NCI-H128 (cell line): ENCODE measurements at regions not wholly inside any gene's neighbourhood (a gene's known extent, or its start where the extent isn't known, plus 50 kb on each side); places are given as distances from the start of the nearest gene placed in this dataset.

ENCODE experiments used
- DNase-seq: peaks from one replicate; lab custom pipeline; 2025; ENCODE audit not compliant: unreplicated experiment; lab: John Stamatoyannopoulos, UW

DNA sequence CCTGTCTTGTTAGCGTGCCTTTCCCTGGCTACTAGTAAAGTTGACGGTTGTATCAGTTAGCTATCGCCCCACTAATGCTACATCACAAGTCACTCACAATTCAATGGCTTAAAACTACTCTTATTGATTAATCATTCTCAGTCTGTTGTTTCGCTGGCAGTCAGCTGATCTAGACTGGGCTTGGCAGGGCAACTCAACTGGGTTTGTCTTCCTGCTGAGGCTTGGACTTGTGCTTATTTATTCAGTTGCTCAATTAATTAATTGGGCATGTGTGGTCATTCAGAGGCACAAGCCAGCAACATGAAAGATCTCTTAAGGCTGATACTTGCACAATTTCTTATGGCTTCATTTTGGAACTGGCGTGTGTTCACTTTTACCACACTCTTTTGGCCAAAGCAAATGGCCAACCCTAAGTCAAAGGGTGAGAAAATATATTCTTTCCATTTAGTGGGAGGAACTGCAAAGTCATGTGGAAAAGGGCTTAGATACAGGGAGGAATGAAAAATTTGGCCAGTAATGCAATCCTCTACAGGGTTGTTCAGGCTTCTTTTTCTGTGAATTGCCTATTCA is 333.5 kb downstream of the GPR37 start:
- no peak for DNase-seq

DNA sequence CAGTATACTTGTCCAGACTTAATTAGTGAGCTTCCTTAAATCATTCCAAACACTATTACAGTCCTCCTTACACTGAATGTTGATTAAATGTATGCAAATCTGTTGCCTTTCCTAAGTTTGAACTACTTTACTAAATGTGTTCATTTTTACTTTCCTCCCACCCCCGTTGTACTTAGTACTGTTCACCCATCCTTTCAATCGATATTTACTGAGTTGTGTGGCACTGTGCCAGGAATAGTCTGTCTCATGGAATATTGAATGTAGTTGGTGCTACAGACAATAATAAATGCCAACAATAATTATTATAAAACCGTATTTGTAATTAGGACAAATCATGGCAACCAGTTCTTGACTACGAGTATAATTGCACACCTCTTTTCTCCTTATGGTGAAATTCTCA is 335.7 kb downstream of the GPR37 start:
- no peak for DNase-seq

DNA sequence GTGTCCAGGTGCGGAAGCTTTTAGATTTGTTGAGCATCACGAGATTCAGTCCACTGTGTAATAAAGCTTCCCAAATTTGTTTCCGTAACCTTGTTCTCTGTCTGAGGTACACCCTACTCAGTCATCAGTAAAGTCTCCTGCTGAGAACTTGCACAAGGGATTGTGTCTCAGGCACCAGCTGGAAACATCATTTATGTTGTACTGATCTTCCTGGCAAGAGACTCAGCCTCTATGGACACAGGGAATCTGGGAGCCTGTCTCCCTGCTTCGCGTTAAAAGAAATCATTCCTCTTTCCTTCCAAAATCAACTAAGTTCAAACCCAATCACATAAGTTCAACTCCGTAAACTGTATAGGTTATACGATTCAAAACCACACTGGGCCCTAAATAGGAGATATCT is 336.8 kb downstream of the GPR37 start:
- DNase-seq: no peak

DNA sequence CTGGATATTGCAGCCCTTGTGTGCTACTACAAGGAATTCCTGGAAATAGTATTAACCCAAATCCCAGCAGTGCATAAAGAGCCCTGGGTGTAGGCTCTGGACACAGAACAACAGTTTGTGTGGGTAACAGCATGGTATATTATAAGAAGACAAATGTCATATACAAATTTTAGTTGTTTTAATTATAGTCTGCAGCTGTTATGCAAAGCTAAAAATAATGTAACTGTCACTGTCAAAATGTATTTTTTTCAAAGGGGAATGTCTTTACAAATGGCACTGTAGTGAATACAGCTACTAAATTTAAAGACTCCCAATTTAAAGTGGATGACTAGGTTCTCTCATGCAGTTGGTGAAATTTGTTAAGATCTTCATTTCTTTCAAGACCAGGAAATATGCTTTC is 339.0 kb downstream of the GPR37 start:
- no peak for DNase-seq

DNA sequence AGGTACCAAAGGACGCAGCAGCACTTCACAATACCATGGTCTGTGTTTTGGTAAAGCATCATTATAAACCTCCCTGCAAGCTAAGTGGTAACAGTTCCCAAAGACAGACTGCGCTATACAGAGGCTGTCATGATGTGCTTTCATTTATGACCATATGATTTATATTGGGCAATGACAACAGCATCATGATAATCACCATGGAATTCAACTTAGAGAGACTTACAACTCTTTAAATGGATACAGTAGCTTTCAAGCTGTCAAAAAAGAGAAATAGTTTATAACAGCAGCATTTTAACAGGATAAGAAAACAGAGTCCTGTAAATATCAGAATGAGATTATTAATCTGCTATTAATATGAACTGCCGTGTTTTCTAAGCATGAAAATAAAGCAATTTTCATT is 341.7 kb downstream of the GPR37 start:
- no peak for DNase-seq

DNA sequence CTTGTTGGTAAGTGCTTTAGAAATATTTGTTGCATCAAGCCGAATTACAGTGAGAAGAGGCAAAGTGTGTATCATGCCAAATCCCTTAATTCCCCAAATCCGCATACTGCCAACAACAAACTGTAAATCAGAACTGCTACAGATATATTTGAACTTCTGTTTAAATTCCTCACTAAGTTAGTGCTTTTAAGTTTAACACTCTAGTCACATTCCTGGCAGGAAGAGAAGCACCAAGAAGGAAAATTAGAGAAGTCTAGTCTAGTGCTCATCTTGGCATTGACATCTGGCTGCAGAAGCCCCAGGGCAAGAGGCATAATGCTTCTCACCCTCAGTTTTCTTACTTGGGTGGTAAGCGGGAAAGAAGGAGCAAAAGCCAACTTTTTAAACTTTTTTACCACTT is 343.5 kb downstream of the GPR37 start:
- no peak for DNase-seq

DNA sequence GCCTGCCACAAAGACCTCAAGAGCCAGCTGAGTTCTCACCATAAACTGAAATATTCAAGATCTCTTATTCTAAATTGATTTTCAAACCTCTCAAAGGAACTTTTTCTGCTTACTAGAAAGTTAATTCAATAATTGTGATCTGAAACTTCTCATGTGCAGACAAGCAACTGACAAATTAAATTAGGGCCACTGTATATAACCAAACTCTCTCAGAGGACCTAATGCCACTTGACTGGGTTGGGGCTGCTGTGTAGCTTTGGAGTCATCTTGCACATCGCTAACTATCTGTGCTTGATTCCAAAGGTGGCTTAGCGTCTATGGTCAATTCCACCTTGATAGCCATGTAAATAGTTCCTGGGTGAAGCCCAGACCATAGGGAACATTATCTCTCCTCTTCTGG is 345.2 kb downstream of the GPR37 start:
- DNase-seq: no peak

DNA sequence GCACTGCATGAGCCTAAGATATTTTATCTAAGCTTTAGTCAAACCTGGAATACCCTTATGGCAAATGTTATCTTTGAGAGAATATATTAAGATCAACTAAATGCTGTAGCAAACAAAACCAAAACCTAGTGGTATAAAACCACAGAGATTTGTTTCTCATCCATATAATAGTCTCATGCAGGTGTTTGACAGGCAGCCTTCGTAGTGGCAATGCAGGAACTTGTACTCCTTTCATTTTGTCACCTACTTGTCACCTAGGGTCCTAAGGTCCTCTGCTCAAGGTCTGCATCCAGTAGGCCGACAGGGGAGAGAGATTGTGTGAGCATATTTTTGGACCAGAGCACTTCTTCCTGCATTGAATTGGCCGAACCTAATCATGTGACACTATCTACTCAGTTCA is 352.6 kb downstream of the GPR37 start:
- DNase-seq: no peak

DNA sequence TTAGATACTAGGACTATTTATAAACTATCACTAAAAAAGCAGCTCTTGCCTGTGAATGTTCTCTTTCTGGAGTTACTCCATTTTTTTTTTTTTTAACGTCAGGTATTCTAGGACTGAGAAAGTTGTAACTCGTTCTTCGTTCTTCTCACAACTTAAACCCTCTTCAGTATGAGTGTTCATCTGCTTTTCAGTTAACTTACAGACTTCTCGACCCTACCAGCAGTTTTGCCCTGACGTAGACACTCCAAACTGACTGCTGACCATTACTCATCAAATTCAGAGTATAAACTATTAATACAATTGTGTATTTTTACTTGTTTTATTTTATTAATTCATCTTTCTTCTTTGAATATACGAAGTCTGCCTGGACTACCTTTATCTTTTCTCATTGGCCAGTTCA is 353.1 kb downstream of the GPR37 start:
- no peak for DNase-seq

DNA sequence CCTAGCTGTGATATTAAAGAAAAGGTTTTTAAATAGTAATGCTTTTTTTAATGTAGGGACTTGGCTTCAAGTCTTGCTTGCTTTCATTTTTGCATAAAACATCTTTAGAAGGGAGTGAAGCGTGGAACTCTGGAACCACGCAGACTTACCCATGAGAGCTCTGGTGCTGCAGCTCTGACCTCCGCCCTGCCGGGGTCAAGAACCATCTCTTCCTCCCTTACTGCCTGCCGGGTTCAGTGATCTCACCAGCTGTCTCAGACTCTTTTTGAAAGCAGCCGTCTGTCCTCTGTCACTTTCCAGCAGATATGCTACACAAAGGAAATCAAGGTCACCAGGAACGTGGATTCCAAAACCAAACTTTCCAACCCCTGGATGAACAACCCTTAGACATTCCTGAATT is 353.8 kb downstream of the GPR37 start:
- no peak for DNase-seq

DNA sequence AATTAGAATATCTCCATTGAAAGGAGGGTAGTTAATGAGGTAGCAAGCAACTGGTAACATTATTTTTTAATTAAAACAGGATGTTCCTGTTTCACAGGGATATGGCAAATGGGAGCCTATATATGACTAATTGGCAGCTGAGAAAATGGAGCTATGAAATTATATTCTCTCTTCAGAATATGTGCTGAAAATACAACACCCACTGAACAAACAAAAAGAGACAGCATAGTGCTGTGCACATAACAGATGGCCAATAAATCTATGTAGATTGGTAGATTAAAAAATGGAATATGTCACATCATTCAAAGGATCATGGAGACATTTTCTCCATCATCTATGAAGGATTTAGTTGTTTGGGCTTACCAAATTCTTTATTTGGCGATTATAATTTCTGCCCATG is 362.0 kb downstream of the GPR37 start:
- no peak for DNase-seq

DNA sequence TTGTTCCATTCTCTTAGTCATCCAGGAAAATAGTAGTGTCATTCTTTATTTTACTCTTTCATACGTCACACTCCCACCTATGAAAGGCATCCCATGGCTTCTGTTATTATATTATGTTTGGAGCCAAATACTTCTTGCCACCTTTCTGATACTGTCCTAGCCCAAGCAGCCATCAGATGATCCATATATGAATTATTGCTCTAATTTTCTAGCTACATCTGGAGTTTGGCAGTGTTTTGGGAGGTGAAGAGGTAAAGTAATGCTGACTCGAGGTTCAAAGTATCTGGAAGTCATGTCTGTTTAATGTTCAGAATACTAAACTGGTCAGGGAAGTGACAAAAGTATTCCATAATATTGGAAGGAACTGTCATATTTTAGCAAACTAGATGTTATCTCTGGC is 362.5 kb downstream of the GPR37 start:
- no peak for DNase-seq

DNA sequence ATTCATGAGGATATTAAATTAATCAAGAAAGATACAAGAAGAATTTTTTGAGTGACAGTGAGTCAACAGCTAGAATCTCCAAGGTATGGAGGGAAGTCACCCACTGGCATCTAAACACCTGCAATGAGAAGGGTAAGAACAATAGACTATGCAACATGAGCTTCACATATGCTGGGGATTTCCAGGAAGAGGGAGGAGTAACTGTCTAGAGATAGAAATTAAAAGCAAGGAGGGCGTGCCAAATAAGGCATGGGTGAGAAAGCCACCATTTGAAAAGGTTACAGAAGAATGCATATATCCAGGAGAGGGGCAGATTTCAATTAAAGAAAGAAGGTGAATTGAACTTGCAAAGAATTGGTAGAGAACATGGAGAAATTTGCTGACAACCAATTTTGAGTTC is 365.7 kb downstream of the GPR37 start:
- DNase-seq: no peak

DNA sequence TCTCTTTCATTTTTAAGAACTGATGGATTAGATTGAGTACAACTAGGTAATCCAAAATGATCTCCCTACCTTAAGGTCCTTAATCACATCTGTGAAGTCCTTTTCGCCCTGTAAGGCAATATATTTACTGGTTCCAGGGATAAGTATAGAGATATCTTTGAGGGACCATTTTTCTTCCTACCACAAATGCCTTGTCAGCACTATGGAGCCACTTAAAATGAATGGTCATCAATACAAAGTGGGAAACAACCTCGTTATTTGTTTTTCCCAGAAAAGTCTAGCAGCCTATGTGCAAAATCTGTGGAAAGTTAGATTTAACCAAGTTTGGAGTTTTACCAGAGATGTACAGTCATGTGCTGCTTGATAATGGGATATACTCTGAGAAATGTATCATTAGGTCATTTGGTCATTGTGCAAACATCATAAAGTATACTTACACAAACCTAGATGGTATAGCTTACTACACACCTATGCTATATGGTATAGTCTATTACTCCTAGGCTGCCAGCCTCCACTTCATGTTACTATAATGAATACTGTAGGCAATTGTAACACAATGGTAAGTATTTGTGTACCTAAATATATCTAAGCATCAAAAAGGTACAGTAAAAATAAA is 366.2 kb upstream of the TMEM229A start:
- no peak for DNase-seq

DNA sequence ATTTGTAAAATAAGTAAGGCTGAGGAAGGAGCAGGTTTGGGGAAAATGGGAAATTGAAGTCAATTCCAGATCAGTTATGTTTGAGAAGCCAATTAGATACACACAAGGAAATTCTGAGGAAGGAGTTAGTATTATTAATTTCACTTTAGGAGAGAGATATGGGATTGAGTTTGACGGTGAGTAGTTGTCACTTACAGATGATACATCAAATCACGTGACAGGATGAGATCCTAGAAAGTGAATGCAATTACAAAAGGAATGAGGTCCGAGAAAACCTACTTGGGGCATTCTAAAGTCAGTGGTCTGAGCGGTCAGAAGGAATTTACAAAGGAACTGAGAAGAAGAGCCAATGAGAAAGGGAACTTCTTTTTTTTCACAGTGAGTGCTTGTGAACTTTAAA is 364.3 kb upstream of the TMEM229A start:
- DNase-seq: no peak

DNA sequence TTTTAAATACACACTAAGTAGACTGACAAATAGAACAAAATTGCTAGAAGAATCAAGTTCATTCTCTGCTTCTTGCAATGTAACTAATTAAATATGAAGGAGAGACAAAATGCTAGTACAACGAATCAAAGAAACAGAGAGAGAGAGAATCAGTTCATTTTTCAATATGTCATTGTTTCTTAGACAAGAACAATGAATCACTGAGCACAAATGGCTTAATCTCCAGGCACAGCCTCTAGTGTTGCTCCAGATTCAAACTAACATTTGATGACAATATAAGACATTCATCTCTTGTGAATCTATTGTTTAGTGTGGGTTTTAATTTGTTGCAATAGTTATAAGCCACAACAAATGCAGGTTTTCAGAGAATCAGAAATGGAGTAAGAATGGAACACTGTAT is 357.4 kb upstream of the TMEM229A start:
- no peak for DNase-seq

DNA sequence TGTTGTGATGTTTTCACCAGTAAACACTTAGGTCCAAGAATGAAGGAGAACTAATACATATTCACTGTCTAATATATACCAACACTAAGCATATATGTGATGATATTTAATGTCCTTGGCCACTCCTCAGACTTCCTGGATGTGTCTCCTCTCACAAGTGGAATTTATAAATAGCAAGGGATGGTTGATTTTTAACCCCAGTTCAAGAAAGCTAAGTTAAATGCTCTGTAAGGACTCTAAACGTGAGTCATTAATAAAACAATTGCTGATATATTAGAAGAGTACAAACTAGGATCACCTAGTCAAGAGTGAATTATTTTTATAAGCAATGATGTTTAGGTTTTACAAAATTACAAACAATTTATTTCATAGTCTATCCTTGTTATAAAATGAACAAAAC is 355.9 kb upstream of the TMEM229A start:
- DNase-seq: no peak

DNA sequence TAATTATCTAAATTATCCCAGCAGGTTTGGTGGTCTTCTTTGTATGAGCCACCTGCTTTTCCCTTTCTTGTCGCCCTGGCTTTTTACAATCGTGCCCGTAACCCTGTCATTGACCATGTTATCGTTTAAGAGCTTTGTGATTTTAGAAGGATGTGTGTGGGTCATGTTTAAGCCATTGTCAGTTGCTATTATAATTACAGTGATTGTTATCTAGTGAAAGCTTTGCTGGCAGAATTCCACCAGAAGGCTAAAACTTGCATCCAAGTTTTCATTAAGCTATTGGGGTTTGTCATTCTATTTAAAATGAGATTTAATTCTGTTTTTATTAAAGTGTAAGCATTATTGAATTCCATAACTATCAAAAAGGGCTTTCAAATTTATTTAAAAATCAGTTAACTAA is 354.2 kb upstream of the TMEM229A start:
- DNase-seq: no peak

DNA sequence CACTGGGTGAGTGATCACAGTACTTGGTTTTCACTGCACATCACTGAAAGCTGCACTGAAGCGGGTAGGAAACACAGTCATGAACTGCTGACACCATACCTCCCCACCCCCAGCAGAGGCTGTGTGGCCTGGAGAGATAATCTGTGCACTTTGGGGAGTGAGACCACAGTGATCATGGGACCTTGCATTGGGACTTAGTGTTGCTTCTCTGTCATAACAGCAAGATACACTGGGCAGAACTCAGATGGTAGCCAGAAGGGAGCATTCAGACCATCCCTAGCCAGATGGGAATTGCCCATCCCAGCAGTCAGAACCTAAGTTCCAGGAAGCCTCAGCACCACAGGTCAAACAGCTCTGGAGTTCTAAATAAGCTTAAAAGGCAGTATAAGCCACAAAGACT is 346.4 kb upstream of the TMEM229A start:
- DNase-seq: no peak

DNA sequence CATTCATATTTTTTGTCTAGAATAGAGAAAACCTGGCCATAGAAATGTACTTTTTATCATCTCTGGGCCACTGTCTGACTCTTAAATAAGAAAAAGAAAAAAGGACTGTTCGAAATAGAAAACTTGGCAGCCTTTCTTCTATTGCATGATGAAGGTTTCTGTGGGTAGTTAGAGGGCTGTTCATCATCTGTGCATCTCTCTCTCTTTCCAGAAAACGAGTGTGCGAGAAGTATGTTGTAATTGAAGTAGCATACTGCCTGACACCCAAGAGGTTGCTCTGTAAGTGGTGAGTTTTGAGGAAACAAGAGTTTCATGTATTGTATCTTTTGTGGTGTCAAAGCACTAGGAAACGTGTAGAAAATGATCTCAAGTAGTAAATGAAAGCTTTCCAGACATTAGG is 343.2 kb upstream of the TMEM229A start:
- no peak for DNase-seq

DNA sequence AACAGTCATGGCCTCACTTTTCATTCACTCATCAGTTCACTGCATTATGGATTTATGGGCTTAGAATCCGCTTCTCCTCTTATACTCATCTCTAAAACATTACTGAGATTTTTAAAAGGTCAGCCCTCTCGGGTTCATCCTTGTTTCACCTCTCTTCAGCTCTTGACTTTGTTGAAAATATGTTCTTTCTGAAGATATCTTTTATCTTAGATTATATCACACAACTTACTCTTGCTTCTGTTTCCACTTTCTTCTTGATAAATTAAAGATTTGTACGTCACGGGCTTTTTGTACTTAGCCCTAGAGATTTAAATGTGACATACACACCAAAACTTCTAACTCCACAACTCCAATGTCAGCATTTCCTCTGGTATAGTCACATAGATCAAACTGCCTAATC is 342.5 kb upstream of the TMEM229A start:
- no peak for DNase-seq

DNA sequence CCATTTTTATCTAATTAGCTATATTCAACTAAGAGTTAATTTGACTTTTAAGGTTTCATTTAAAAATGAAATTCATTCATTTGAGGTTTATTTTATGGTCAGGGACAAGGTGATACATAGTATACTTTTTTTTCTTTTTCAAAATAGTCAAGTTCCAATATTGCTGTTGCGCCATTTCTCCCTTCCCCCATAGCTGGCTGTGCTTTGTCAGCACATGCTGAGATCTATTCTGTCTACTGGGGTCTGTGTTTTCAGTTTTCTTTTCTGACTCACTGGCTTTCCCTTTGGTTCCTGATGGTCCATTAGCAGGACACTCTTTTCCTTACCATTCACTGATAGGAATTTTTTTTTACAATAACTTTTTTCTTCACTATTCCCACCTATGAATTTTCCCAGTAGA is 336.4 kb upstream of the TMEM229A start:
- no peak for DNase-seq

DNA sequence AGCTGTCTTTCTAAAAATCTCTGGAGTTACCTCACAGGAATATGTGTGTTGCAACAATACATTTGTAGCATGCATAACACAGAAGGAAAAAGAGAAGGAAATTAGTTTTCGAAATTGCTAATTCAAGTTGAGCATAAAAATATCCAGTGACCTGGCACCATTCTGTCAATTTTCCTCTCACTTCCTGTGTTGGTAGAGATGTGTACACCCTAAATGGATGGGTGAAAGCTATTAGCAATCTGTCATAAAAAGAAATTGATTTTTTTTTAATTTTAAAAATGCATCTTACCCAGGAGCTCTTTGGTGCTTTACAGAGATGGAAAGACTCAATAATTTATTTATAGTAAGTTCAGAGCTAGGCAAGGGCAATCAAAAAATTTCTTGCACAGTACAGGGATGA is 333.3 kb upstream of the TMEM229A start:
- DNase-seq: no peak

DNA sequence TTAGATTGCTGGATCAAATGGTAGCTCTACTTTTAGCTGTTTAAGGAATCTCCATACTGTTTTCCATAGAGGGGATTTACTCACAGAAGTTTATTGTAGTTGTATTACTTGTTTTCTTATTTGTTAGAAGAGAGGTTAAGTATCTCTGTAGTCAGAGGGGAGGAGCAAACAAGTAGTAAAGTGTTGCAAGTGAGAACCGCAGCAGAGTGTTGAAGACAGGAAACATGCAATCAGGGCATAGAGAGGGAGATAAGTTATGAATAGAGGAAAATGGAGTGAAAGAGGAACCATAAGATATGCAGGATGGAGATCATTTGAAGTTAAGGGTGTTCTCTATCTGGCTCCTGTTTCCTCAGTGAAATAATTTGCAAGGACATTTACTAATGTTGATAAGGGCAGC is 331.4 kb upstream of the TMEM229A start:
- DNase-seq: no peak
